ENCODE measurements at regions not wholly inside any gene's neighbourhood (a gene's known extent, or its start where the extent isn't known, plus 50 kb on each side); places are given as distances from the start of the nearest gene placed in this dataset.

DNA sequence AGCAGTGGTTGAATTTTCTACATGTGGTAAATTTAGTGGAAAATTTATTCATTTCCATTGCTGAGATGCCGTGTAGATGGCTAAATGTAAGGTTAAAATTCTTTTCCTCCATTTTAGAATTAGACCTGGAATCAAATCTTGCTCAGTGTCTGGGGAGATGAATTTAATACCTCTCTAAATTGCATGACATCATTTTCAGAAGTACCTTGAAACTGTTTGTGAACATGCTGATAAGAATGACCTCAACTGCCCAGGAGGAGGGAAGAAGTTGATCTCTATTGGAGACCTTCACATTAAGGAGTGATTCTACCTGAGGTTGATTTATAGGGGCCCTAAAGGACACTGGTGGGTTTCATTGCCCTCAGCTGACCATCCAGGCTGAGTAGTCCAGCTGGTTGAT is 116.7 kb upstream of the EGFLAM start:
- no peak for TF ChIP-seq CTCF (IDR thresholded peaks at IDR 0.05)
- no peak for TF ChIP-seq POLR2A (IDR thresholded peaks at IDR 0.05)

Data from breast epithelium (tissue), 3 donors.